Lower leg skin (tissue), 3 donors: ENCODE measurements at regions not wholly inside any gene's neighbourhood (a gene's known extent, or its start where the extent isn't known, plus 50 kb on each side); places are given as distances from the start of the nearest gene placed in this dataset.

Experiments used
- POLR2A ChIP-seq, 2 donors: fragments of 450-650 bp; IDR thresholded peaks; one replicate each; pipeline ENCODE4 v1.6.1; 2016 to 2017; ENCODE audit warnings: antibody characterized with exemption in 2 of 2, mild to moderate bottlenecking in 1 of 2, moderate library complexity in 1 of 2
- TF ChIP-seq, protein P1 (sequence below), 3 donors: fragments of 450-650 bp; IDR thresholded peaks; one replicate each; pipeline ENCODE4 v1.5.1; 2016; ENCODE audit warnings: antibody characterized with exemption in 3 of 3, mild to moderate bottlenecking in 3 of 3, moderate library complexity in 2 of 3

DNA sequence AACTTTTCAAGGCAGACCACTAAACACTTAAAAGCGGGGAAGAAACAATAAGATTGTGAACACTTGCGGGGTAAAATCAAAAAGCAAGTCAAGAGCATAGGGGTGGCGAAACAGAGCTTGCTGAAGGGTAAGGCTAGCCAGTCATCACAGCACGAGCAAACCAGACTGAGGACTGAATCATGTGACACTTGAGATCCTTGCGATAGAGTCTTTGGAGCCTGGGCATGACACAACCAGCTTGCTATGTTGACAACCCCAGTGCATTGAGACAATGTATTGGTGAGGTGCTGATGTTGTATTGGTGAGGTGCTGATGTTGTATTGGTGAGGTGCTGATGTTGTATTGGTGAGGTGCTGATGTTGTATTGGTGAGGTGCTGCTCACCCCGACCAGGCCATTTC lies 72.3 kb downstream of the SLIT2 start:
- TF ChIP-seq, protein P1, sequence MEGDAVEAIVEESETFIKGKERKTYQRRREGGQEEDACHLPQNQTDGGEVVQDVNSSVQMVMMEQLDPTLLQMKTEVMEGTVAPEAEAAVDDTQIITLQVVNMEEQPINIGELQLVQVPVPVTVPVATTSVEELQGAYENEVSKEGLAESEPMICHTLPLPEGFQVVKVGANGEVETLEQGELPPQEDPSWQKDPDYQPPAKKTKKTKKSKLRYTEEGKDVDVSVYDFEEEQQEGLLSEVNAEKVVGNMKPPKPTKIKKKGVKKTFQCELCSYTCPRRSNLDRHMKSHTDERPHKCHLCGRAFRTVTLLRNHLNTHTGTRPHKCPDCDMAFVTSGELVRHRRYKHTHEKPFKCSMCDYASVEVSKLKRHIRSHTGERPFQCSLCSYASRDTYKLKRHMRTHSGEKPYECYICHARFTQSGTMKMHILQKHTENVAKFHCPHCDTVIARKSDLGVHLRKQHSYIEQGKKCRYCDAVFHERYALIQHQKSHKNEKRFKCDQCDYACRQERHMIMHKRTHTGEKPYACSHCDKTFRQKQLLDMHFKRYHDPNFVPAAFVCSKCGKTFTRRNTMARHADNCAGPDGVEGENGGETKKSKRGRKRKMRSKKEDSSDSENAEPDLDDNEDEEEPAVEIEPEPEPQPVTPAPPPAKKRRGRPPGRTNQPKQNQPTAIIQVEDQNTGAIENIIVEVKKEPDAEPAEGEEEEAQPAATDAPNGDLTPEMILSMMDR (IDR thresholded peaks at IDR 0.05) = no peak
- TF ChIP-seq POLR2A (IDR thresholded peaks at IDR 0.05) = no peak
